Esophagus muscularis mucosa (tissue), 3 donors: ENCODE measurements at regions not wholly inside any gene's neighbourhood (a gene's known extent, or its start where the extent isn't known, plus 50 kb on each side); places are given as distances from the start of the nearest gene placed in this dataset.

Experiments
- EP300 ChIP-seq: sonication (generic); formaldehyde crosslinking; IDR thresholded peaks from one replicate; pipeline ENCODE4 v1.6.1; 2017; ENCODE audit warnings: antibody characterized with exemption
- TF ChIP-seq, protein P1 (sequence below), 3 experiments: fragments of 200-600 bp in 2 of 3; fragments of 450-650 bp in 1 of 3; sonication (generic) in 2 of 3; IDR thresholded peaks; one replicate each; pipeline ENCODE4 v1.5.1; 2017 to 2019; ENCODE audit warnings: antibody characterized with exemption in 3 of 3, mild to moderate bottlenecking in 2 of 3, moderate library complexity in 1 of 3

DNA sequence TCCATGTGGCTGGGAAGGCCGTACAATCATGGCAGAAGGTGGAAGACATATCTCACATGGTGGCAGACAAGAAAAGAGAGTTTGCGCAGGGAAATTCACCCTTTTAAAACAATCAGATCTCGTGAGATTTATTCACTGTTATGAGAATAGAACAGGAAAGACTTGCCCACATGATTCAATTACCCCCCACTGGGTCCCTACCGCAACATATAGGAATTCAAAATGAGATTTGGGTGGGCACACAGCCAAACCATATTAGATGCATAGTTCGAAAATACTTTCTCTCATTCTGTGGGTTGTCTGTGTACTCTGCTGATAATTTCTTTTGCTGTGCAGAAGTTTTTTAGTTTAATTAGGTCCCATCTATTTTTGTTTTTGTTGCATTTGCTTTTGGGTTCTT, 990.3 kb downstream of the PLA2G4A start:
- TF ChIP-seq, protein P1, sequence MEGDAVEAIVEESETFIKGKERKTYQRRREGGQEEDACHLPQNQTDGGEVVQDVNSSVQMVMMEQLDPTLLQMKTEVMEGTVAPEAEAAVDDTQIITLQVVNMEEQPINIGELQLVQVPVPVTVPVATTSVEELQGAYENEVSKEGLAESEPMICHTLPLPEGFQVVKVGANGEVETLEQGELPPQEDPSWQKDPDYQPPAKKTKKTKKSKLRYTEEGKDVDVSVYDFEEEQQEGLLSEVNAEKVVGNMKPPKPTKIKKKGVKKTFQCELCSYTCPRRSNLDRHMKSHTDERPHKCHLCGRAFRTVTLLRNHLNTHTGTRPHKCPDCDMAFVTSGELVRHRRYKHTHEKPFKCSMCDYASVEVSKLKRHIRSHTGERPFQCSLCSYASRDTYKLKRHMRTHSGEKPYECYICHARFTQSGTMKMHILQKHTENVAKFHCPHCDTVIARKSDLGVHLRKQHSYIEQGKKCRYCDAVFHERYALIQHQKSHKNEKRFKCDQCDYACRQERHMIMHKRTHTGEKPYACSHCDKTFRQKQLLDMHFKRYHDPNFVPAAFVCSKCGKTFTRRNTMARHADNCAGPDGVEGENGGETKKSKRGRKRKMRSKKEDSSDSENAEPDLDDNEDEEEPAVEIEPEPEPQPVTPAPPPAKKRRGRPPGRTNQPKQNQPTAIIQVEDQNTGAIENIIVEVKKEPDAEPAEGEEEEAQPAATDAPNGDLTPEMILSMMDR (IDR thresholded peaks at IDR 0.05): no peak
- TF ChIP-seq EP300: no peak
